ENCODE measurements at regions not wholly inside any gene's neighbourhood (a gene's known extent, or its start where the extent isn't known, plus 50 kb on each side); places are given as distances from the start of the nearest gene placed in this dataset.

- no peaks in the 10 kb centered on the region for H3K27me3 Mint-ChIP-seq
- DNase-seq (ENCODE audit: extremely low spot score, unreplicated experiment): no peak
- no peaks in the 10 kb centered on the region for H3K4me1 Mint-ChIP-seq (ENCODE audit: unreplicated experiment)
These were observed 85.4 kb upstream of the VOPP1 start for GRCh38 chr7:55657654-55658053.

GRCh38 chr7:55651057-55651456 lies 78.8 kb upstream of the VOPP1 start:
- no peaks in the 10 kb centered on the region for H3K36me3 Mint-ChIP-seq
- H3K4me1 Mint-ChIP-seq (ENCODE audit: unreplicated experiment): no peaks in the 10 kb centered on the region
- DNase-seq (ENCODE audit: extremely low spot score, unreplicated experiment): no peak
- no peak overlapping the region for H3K4me3 Mint-ChIP-seq
- H3K27ac Mint-ChIP-seq: no peak overlapping the region
- peaks cover 3% of the 10 kb centered on the region for H3K27me3 Mint-ChIP-seq
- no peak for TF ChIP-seq CTCF (conservative IDR thresholded peaks at IDR 0.05)
- no peaks in the 10 kb centered on the region for H3K9me3 Mint-ChIP-seq

More at GRCh38 chr7:55657654-55658053, 85.4 kb upstream of the VOPP1 start:
- H3K4me3 Mint-ChIP-seq: no peak overlapping the region
- no peaks in the 10 kb centered on the region for H3K9me3 Mint-ChIP-seq
- no peak for TF ChIP-seq CTCF (conservative IDR thresholded peaks at IDR 0.05)
- no peak overlapping the region for H3K27ac Mint-ChIP-seq
- no peaks in the 10 kb centered on the region for H3K36me3 Mint-ChIP-seq

- Mint-ChIP-seq H3K36me3 (no peaks in the 10 kb centered on the region), H3K4me1 (ENCODE audit: unreplicated experiment) (no peaks in the 10 kb centered on the region), H3K27ac (no peak overlapping the region), H3K9me3 (no peaks in the 10 kb centered on the region), H3K27me3 (peaks cover 3% of the 10 kb centered on the region), H3K4me3 (no peak overlapping the region)
- TF ChIP-seq CTCF (conservative IDR thresholded peaks at IDR 0.05): no peak
- no peak for DNase-seq (ENCODE audit: extremely low spot score, unreplicated experiment)
These were observed 76.9 kb upstream of the VOPP1 start for GRCh38 chr7:55649238-55649637.

- Mint-ChIP-seq H3K9me3 (no peaks in the 10 kb centered on the region), H3K4me1 (ENCODE audit: unreplicated experiment) (no peaks in the 10 kb centered on the region), H3K4me3 (no peak overlapping the region), H3K27ac (no peak overlapping the region), H3K27me3 (no peaks in the 10 kb centered on the region), H3K36me3 (no peaks in the 10 kb centered on the region)
- no peak for DNase-seq (ENCODE audit: extremely low spot score, unreplicated experiment)
- no peak for TF ChIP-seq CTCF (conservative IDR thresholded peaks at IDR 0.05)
These were observed 72.3 kb upstream of the VOPP1 start for GRCh38 chr7:55644567-55644966.

GRCh38 chr7:55642266-55642665 lies 70.0 kb upstream of the VOPP1 start:
- Mint-ChIP-seq H3K4me3 (no peak overlapping the region), H3K36me3 (no peaks in the 10 kb centered on the region), H3K9me3 (no peaks in the 10 kb centered on the region), H3K27me3 (no peaks in the 10 kb centered on the region), H3K27ac (no peak overlapping the region), H3K4me1 (ENCODE audit: unreplicated experiment) (no peaks in the 10 kb centered on the region)
- DNase-seq (ENCODE audit: extremely low spot score, unreplicated experiment): no peak
- no peak for TF ChIP-seq CTCF (conservative IDR thresholded peaks at IDR 0.05)

- DNase-seq (ENCODE audit: extremely low spot score, unreplicated experiment): no peak
- H3K4me1 Mint-ChIP-seq (ENCODE audit: unreplicated experiment): no peaks in the 10 kb centered on the region
- no peak overlapping the region for H3K27ac Mint-ChIP-seq
- H3K9me3 Mint-ChIP-seq: no peaks in the 10 kb centered on the region
- no peaks in the 10 kb centered on the region for H3K36me3 Mint-ChIP-seq
- TF ChIP-seq CTCF (conservative IDR thresholded peaks at IDR 0.05): no peak
- no peaks in the 10 kb centered on the region for H3K27me3 Mint-ChIP-seq
- H3K4me3 Mint-ChIP-seq: no peak overlapping the region
These were observed 69.5 kb upstream of the VOPP1 start for GRCh38 chr7:55641811-55642210.
